ENCODE measurements at regions not wholly inside any gene's neighbourhood (a gene's known extent, or its start where the extent isn't known, plus 50 kb on each side); places are given as distances from the start of the nearest gene placed in this dataset.

DNA sequence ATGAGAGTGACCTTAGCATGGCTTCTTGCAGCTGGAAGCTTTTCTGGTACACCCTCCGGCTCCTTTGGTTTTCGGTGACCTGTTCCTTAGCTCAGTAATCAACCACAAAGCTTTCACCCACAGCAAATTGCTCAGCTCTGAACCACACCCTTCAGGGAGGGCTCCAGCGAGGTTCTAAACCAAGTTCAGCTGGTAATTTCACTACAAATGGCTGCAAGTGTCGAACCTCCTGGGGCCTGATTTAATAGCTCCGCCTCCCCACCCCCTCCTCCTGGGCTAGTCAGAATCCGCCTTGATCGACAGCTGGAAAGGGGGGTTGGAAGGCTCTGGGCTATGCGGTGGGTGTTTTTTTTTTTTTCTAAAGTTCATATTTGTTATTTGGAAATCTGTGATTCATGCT lies 150.9 kb upstream of the MCTP2 start:
- Histone ChIP-seq H2AFZ (ENCODE audit: low read depth, low read length, poor library complexity, severe bottlenecking) (no peak overlapping the region), H3K27ac (ENCODE audit: low read depth, low read length) (no peak overlapping the region), H3K79me2 (ENCODE audit: insufficient read depth, low read length) (no peaks in the 10 kb centered on the region), H3K9me2 (ENCODE audit: insufficient read depth) (no peaks in the 10 kb centered on the region), H4K20me1 (ENCODE audit: insufficient read depth) (no peaks in the 10 kb centered on the region), H3K9me3 (ENCODE audit: control insufficient read depth in 1 of 2, insufficient read depth in 1 of 2, low read depth in 1 of 2, low read length in 2 of 2) (no peaks in the 10 kb centered on the region), H3K4me3 (replicated peaks in 1 of 2; ENCODE audit: low read depth in 1 of 2, low read length in 2 of 2) (no peak overlapping the region), H3K4me2 (ENCODE audit: low read length) (no peak overlapping the region), H3K36me3 (ENCODE audit: control insufficient read depth in 1 of 2, insufficient read depth in 2 of 2, low read length in 2 of 2) (no peaks in the 10 kb centered on the region), H3K4me1 (ENCODE audit: control insufficient read depth in 1 of 2, insufficient read depth in 2 of 2, low read length in 2 of 2) (no peaks in the 10 kb centered on the region), H3K27me3 (ENCODE audit: insufficient read depth, low read length) (peaks cover 4% of the 10 kb centered on the region), H3K9ac (ENCODE audit: low read length) (no peak overlapping the region)
- TF ChIP-seq SIN3A (IDR thresholded peaks at IDR 0.05; ENCODE audit: low read depth) (no peak), JUND (IDR thresholded peaks at IDR 0.05) (no peak), TCF7L2 (IDR thresholded peaks at IDR 0.05; ENCODE audit: borderline replicate concordance, extremely low read depth, insufficient read depth, insufficient read length) (no peak), ZFX (IDR thresholded peaks at IDR 0.05) (no peak), ELF1 (IDR thresholded peaks at IDR 0.05; ENCODE audit: borderline replicate concordance, low read depth) (no peak), POLR2A (IDR thresholded peaks at IDR 0.05; ENCODE audit: borderline replicate concordance, extremely low read depth, insufficient read depth, insufficient read length) (no peak)
- TF ChIP-seq, protein P1, sequence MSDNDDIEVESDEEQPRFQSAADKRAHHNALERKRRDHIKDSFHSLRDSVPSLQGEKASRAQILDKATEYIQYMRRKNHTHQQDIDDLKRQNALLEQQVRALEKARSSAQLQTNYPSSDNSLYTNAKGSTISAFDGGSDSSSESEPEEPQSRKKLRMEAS (IDR thresholded peaks at IDR 0.05): no peak
- TF ChIP-seq, protein P2, sequence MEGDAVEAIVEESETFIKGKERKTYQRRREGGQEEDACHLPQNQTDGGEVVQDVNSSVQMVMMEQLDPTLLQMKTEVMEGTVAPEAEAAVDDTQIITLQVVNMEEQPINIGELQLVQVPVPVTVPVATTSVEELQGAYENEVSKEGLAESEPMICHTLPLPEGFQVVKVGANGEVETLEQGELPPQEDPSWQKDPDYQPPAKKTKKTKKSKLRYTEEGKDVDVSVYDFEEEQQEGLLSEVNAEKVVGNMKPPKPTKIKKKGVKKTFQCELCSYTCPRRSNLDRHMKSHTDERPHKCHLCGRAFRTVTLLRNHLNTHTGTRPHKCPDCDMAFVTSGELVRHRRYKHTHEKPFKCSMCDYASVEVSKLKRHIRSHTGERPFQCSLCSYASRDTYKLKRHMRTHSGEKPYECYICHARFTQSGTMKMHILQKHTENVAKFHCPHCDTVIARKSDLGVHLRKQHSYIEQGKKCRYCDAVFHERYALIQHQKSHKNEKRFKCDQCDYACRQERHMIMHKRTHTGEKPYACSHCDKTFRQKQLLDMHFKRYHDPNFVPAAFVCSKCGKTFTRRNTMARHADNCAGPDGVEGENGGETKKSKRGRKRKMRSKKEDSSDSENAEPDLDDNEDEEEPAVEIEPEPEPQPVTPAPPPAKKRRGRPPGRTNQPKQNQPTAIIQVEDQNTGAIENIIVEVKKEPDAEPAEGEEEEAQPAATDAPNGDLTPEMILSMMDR (IDR thresholded peaks at IDR 0.05 in 2 of 3, conservative IDR thresholded peaks at IDR 0.05 in 1 of 3; ENCODE audit: borderline replicate concordance in 1 of 3, insufficient read depth in 1 of 3, low read depth in 2 of 3, low read length in 2 of 3): no peak
- ChIA-PET POLR2A (no interaction called here), RAD21 (ENCODE audit: low non-redundant PET in 1 of 2, low total read pairs in 2 of 2, uncharacterized antibody in 2 of 2, unreplicated experiment in 2 of 2) (interaction anchor here in 1 of 2 experiments (0.7 kb wide), 1 partner anchor 19 kb away, joined by 3 read pairs; no protein-coding TSS in a partner anchor), CTCF (no interaction called here)
- intact Hi-C loops (cut with micrococcal nuclease): no loop called here
- ATAC-seq: no peak
- no peak for DNase-seq (ENCODE audit: low read depth, low spot score)
- BruUV-seq (replicated peaks): no TSS peak

DNA sequence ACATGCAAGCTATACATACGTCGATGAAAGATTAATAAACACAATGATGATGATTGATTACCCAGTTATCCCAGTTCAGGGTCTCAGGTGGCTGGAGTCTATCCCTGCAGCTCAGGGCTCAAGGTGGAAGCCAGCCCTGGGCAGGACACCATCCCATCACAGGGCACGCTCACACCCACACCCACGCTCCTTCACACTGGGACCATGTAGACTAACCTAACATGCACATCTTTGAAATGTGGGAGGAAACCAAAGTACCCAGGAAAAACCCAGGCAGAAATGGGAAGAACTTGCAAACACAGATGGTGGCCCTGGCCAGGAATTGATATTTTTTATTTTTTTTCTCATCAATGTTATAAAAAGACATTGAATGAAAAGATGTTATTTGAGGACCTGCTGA lies 151.4 kb upstream of the MCTP2 start:
- no peak for DNase-seq (ENCODE audit: low read depth, low spot score)
- CTCF ChIA-PET: no interaction called here
- Histone ChIP-seq H3K4me3 (replicated peaks in 1 of 2; ENCODE audit: low read depth in 1 of 2, low read length in 2 of 2) (no peak overlapping the region), H3K27me3 (ENCODE audit: insufficient read depth, low read length) (peaks cover 4% of the 10 kb centered on the region), H3K9me3 (ENCODE audit: control insufficient read depth in 1 of 2, insufficient read depth in 1 of 2, low read depth in 1 of 2, low read length in 2 of 2) (no peaks in the 10 kb centered on the region), H3K4me1 (ENCODE audit: control insufficient read depth in 1 of 2, insufficient read depth in 2 of 2, low read length in 2 of 2) (no peaks in the 10 kb centered on the region), H2AFZ (ENCODE audit: low read depth, low read length, poor library complexity, severe bottlenecking) (no peak overlapping the region), H3K9ac (ENCODE audit: low read length) (no peak overlapping the region), H3K27ac (ENCODE audit: low read depth, low read length) (no peak overlapping the region), H4K20me1 (ENCODE audit: insufficient read depth) (no peaks in the 10 kb centered on the region), H3K4me2 (ENCODE audit: low read length) (no peak overlapping the region), H3K36me3 (ENCODE audit: control insufficient read depth in 1 of 2, insufficient read depth in 2 of 2, low read length in 2 of 2) (no peaks in the 10 kb centered on the region), H3K79me2 (ENCODE audit: insufficient read depth, low read length) (no peaks in the 10 kb centered on the region), H3K9me2 (ENCODE audit: insufficient read depth) (no peaks in the 10 kb centered on the region)
- RAD21 ChIA-PET (ENCODE audit: low non-redundant PET in 1 of 2, low total read pairs in 2 of 2, uncharacterized antibody in 2 of 2, unreplicated experiment in 2 of 2): interaction anchor here in 1 of 2 experiments (0.7 kb wide), 1 partner anchor 19 kb away, joined by 3 read pairs; no protein-coding TSS in a partner anchor
- ATAC-seq: no peak
- TF ChIP-seq, protein P3, sequence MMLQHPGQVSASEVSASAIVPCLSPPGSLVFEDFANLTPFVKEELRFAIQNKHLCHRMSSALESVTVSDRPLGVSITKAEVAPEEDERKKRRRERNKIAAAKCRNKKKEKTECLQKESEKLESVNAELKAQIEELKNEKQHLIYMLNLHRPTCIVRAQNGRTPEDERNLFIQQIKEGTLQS (IDR thresholded peaks at IDR 0.05): no peak
- TF ChIP-seq JUND (IDR thresholded peaks at IDR 0.05): no peak
- POLR2A ChIA-PET: no interaction called here
- intact Hi-C loops (cut with micrococcal nuclease): no loop called here
- BruUV-seq (replicated peaks): no TSS peak
